ENCODE measurements at regions not wholly inside any gene's neighbourhood (a gene's known extent, or its start where the extent isn't known, plus 50 kb on each side); places are given as distances from the start of the nearest gene placed in this dataset.

GRCh38 chr5:73328640-73329039 is 119.9 kb downstream of the FOXD1 start:
- no peak for TF ChIP-seq CTCF (IDR thresholded peaks at IDR 0.05; ENCODE audit: low read length)
- TF ChIP-seq EZH2 (optimal IDR thresholded peaks at IDR 0.05; ENCODE audit: low read depth, low read length), result no peak
- no peak for TF ChIP-seq EZH2phosphoT487 (IDR thresholded peaks at IDR 0.05; ENCODE audit: low read length)

Data from MM.1S (cell line).